HG02870 (cell line): ENCODE measurements at regions not wholly inside any gene's neighbourhood (a gene's known extent, or its start where the extent isn't known, plus 50 kb on each side); places are given as distances from the start of the nearest gene placed in this dataset.

Source experiments
- ATAC-seq: cut with Tn5 transposase; IDR thresholded peaks from one replicate; pipeline ENCODE4 v1.9.1; 2021; ENCODE audit warnings: mild to moderate bottlenecking, moderate library complexity; ENCODE audit not compliant: unreplicated experiment

DNA sequence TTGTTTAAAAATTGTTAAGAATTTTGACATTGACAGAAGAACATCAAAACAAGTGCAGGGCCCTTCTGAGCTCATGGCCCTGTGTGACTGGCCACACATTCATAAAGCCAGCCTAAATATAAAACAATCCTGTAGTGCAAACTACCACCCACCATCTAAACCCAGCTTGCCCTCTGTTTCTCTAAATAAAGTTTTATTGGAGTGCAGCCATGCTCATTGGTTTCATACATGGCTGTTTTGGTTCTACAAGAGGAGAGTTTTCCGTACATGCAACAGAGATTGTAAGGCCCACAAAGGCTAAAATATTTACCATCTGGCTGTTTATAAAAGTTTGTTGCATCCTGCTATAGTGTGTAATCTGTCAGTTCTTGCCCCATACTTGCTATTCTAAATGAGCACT lies 54.6 kb upstream of the TRIM24 start:
- ATAC-seq: no peak

DNA sequence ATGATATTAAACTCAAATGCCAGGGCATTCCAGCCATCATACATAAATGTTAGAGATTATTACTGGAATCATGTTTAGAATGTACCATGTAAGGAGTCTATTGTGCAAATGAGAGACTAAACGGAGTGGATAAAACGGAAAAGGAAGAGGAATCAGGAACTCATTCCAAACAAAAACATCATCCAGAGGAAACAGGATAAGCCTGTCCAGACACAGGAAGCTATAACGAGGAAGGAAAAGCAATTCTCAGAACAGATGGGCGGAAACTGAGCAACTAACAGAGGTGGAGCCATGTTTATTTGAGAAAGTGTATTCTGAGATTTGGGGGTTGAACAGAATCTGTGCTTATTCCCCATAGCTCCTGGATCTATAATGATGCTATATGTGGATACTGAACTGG lies 52.3 kb upstream of the TRIM24 start:
- ATAC-seq: no peak
